ENCODE measurements at regions not wholly inside any gene's neighbourhood (a gene's known extent, or its start where the extent isn't known, plus 50 kb on each side); places are given as distances from the start of the nearest gene placed in this dataset.

- no peak overlapping the region for H2AFZ ChIP-seq (ENCODE audit: low read depth, low read length)
- H3K4me1 ChIP-seq (ENCODE audit: insufficient read depth, low read length) = peaks cover 11% of the 10 kb centered on the region
- no peaks in the 10 kb centered on the region for H3K36me3 ChIP-seq (ENCODE audit: insufficient read depth, low read length)
- no peaks in the 10 kb centered on the region for H3K9me3 ChIP-seq (ENCODE audit: low read length)
- no peaks in the 10 kb centered on the region for H3K27me3 ChIP-seq (ENCODE audit: insufficient read depth, low read length)
- no peak overlapping the region for H3K4me3 ChIP-seq (ENCODE audit: low read length)
Measured at GRCh38 chr11:19661827-19662226, 50.8 kb upstream of the NAV2 start.

- Histone ChIP-seq H3K4me1 (ENCODE audit: insufficient read depth, low read length) (peaks cover 3% of the 10 kb centered on the region), H3K9me3 (ENCODE audit: low read length) (no peaks in the 10 kb centered on the region), H3K27me3 (ENCODE audit: insufficient read depth, low read length) (no peaks in the 10 kb centered on the region), H2AFZ (ENCODE audit: low read depth, low read length) (no peak overlapping the region), H3K36me3 (ENCODE audit: insufficient read depth, low read length) (no peaks in the 10 kb centered on the region), H3K4me3 (ENCODE audit: low read length) (no peak overlapping the region)
Measured at GRCh38 chr11:19660076-19660475, 52.6 kb upstream of the NAV2 start.

GRCh38 chr11:19659529-19659928, 53.1 kb upstream of the NAV2 start:
- H3K27me3 ChIP-seq (ENCODE audit: insufficient read depth, low read length) = no peaks in the 10 kb centered on the region
- H2AFZ ChIP-seq (ENCODE audit: low read depth, low read length) = no peak overlapping the region
- H3K9me3 ChIP-seq (ENCODE audit: low read length) = no peaks in the 10 kb centered on the region
- H3K4me3 ChIP-seq (ENCODE audit: low read length) = no peak overlapping the region
- no peaks in the 10 kb centered on the region for H3K36me3 ChIP-seq (ENCODE audit: insufficient read depth, low read length)
- H3K4me1 ChIP-seq (ENCODE audit: insufficient read depth, low read length) = peaks cover 3% of the 10 kb centered on the region

GRCh38 chr11:19658344-19658743, 54.3 kb upstream of the NAV2 start:
- peaks cover 3% of the 10 kb centered on the region for H3K4me1 ChIP-seq (ENCODE audit: insufficient read depth, low read length)
- no peak overlapping the region for H3K4me3 ChIP-seq (ENCODE audit: low read length)
- H3K36me3 ChIP-seq (ENCODE audit: insufficient read depth, low read length) = no peaks in the 10 kb centered on the region
- H3K9me3 ChIP-seq (ENCODE audit: low read length) = no peaks in the 10 kb centered on the region
- H2AFZ ChIP-seq (ENCODE audit: low read depth, low read length) = no peak overlapping the region
- H3K27me3 ChIP-seq (ENCODE audit: insufficient read depth, low read length) = no peaks in the 10 kb centered on the region

- H3K36me3 ChIP-seq (ENCODE audit: insufficient read depth, low read length) = no peaks in the 10 kb centered on the region
- H2AFZ ChIP-seq (ENCODE audit: low read depth, low read length) = no peak overlapping the region
- no peaks in the 10 kb centered on the region for H3K9me3 ChIP-seq (ENCODE audit: low read length)
- H3K27me3 ChIP-seq (ENCODE audit: insufficient read depth, low read length) = no peaks in the 10 kb centered on the region
- H3K4me1 ChIP-seq (ENCODE audit: insufficient read depth, low read length) = peaks cover 6% of the 10 kb centered on the region
- no peak overlapping the region for H3K4me3 ChIP-seq (ENCODE audit: low read length)
Measured at GRCh38 chr11:19656140-19656541, 56.5 kb upstream of the NAV2 start.

GRCh38 chr11:19652623-19653375, 59.8 kb upstream of the NAV2 start:
- H2AFZ ChIP-seq (ENCODE audit: low read depth, low read length) = no peak overlapping the region
- no peaks in the 10 kb centered on the region for H3K27me3 ChIP-seq (ENCODE audit: insufficient read depth, low read length)
- peaks cover 16% of the 10 kb centered on the region for H3K4me1 ChIP-seq (ENCODE audit: insufficient read depth, low read length)
- H3K36me3 ChIP-seq (ENCODE audit: insufficient read depth, low read length) = no peaks in the 10 kb centered on the region
- no peaks in the 10 kb centered on the region for H3K9me3 ChIP-seq (ENCODE audit: low read length)
- no peak overlapping the region for H3K4me3 ChIP-seq (ENCODE audit: low read length)

GRCh38 chr11:19651653-19652052, 61.0 kb upstream of the NAV2 start:
- Histone ChIP-seq H3K36me3 (ENCODE audit: insufficient read depth, low read length) (no peaks in the 10 kb centered on the region), H3K9me3 (ENCODE audit: low read length) (no peaks in the 10 kb centered on the region), H3K4me3 (ENCODE audit: low read length) (no peak overlapping the region), H3K27me3 (ENCODE audit: insufficient read depth, low read length) (no peaks in the 10 kb centered on the region), H2AFZ (ENCODE audit: low read depth, low read length) (no peak overlapping the region), H3K4me1 (ENCODE audit: insufficient read depth, low read length) (peaks cover 16% of the 10 kb centered on the region)

GRCh38 chr11:19651028-19651427, 61.6 kb upstream of the NAV2 start:
- no peak overlapping the region for H3K4me3 ChIP-seq (ENCODE audit: low read length)
- H2AFZ ChIP-seq (ENCODE audit: low read depth, low read length) = no peak overlapping the region
- H3K9me3 ChIP-seq (ENCODE audit: low read length) = no peaks in the 10 kb centered on the region
- no peaks in the 10 kb centered on the region for H3K27me3 ChIP-seq (ENCODE audit: insufficient read depth, low read length)
- no peaks in the 10 kb centered on the region for H3K36me3 ChIP-seq (ENCODE audit: insufficient read depth, low read length)
- H3K4me1 ChIP-seq (ENCODE audit: insufficient read depth, low read length) = peaks cover 16% of the 10 kb centered on the region

GRCh38 chr11:19650467-19650866, 62.2 kb upstream of the NAV2 start:
- no peak overlapping the region for H2AFZ ChIP-seq (ENCODE audit: low read depth, low read length)
- no peaks in the 10 kb centered on the region for H3K9me3 ChIP-seq (ENCODE audit: low read length)
- H3K36me3 ChIP-seq (ENCODE audit: insufficient read depth, low read length) = no peaks in the 10 kb centered on the region
- H3K4me3 ChIP-seq (ENCODE audit: low read length) = no peak overlapping the region
- H3K4me1 ChIP-seq (ENCODE audit: insufficient read depth, low read length) = peaks cover 16% of the 10 kb centered on the region
- no peaks in the 10 kb centered on the region for H3K27me3 ChIP-seq (ENCODE audit: insufficient read depth, low read length)

- H3K4me1 ChIP-seq (ENCODE audit: insufficient read depth, low read length) = peaks cover 16% of the 10 kb centered on the region
- H3K27me3 ChIP-seq (ENCODE audit: insufficient read depth, low read length) = no peaks in the 10 kb centered on the region
- H3K4me3 ChIP-seq (ENCODE audit: low read length) = no peak overlapping the region
- H3K9me3 ChIP-seq (ENCODE audit: low read length) = peaks cover 2% of the 10 kb centered on the region
- no peaks in the 10 kb centered on the region for H3K36me3 ChIP-seq (ENCODE audit: insufficient read depth, low read length)
- H2AFZ ChIP-seq (ENCODE audit: low read depth, low read length) = no peak overlapping the region
Measured at GRCh38 chr11:19649751-19650150, 62.9 kb upstream of the NAV2 start.

GRCh38 chr11:19648321-19648720, 64.3 kb upstream of the NAV2 start:
- Histone ChIP-seq H3K4me3 (ENCODE audit: low read length) (no peak overlapping the region), H2AFZ (ENCODE audit: low read depth, low read length) (no peak overlapping the region), H3K9me3 (ENCODE audit: low read length) (peaks cover 2% of the 10 kb centered on the region), H3K4me1 (ENCODE audit: insufficient read depth, low read length) (peaks cover 16% of the 10 kb centered on the region), H3K27me3 (ENCODE audit: insufficient read depth, low read length) (no peaks in the 10 kb centered on the region), H3K36me3 (ENCODE audit: insufficient read depth, low read length) (no peaks in the 10 kb centered on the region)

- Histone ChIP-seq H3K36me3 (ENCODE audit: insufficient read depth, low read length) (no peaks in the 10 kb centered on the region), H2AFZ (ENCODE audit: low read depth, low read length) (no peak overlapping the region), H3K9me3 (ENCODE audit: low read length) (peaks cover 2% of the 10 kb centered on the region), H3K27me3 (ENCODE audit: insufficient read depth, low read length) (no peaks in the 10 kb centered on the region), H3K4me1 (ENCODE audit: insufficient read depth, low read length) (peaks cover 16% of the 10 kb centered on the region), H3K4me3 (ENCODE audit: low read length) (no peak overlapping the region)
Measured at GRCh38 chr11:19647816-19648215, 64.8 kb upstream of the NAV2 start.

- peaks cover 2% of the 10 kb centered on the region for H3K9me3 ChIP-seq (ENCODE audit: low read length)
- no peaks in the 10 kb centered on the region for H3K36me3 ChIP-seq (ENCODE audit: insufficient read depth, low read length)
- peaks cover 13% of the 10 kb centered on the region for H3K4me1 ChIP-seq (ENCODE audit: insufficient read depth, low read length)
- H2AFZ ChIP-seq (ENCODE audit: low read depth, low read length) = no peak overlapping the region
- no peaks in the 10 kb centered on the region for H3K27me3 ChIP-seq (ENCODE audit: insufficient read depth, low read length)
- no peak overlapping the region for H3K4me3 ChIP-seq (ENCODE audit: low read length)
Measured at GRCh38 chr11:19646921-19647320, 65.7 kb upstream of the NAV2 start.

- no peaks in the 10 kb centered on the region for H3K27me3 ChIP-seq (ENCODE audit: insufficient read depth, low read length)
Measured at GRCh38 chr11:19646308-19646707, 66.3 kb upstream of the NAV2 start.

More at GRCh38 chr11:19646308-19646707, 66.3 kb upstream of the NAV2 start:
- H3K4me1 ChIP-seq (ENCODE audit: insufficient read depth, low read length) = peaks cover 13% of the 10 kb centered on the region
- H2AFZ ChIP-seq (ENCODE audit: low read depth, low read length) = no peak overlapping the region
- no peak overlapping the region for H3K4me3 ChIP-seq (ENCODE audit: low read length)
- no peaks in the 10 kb centered on the region for H3K36me3 ChIP-seq (ENCODE audit: insufficient read depth, low read length)
- peaks cover 2% of the 10 kb centered on the region for H3K9me3 ChIP-seq (ENCODE audit: low read length)

All from neuron (in vitro differentiated cells).